ENCODE measurements at regions not wholly inside any gene's neighbourhood (a gene's known extent, or its start where the extent isn't known, plus 50 kb on each side); places are given as distances from the start of the nearest gene placed in this dataset.

DNA sequence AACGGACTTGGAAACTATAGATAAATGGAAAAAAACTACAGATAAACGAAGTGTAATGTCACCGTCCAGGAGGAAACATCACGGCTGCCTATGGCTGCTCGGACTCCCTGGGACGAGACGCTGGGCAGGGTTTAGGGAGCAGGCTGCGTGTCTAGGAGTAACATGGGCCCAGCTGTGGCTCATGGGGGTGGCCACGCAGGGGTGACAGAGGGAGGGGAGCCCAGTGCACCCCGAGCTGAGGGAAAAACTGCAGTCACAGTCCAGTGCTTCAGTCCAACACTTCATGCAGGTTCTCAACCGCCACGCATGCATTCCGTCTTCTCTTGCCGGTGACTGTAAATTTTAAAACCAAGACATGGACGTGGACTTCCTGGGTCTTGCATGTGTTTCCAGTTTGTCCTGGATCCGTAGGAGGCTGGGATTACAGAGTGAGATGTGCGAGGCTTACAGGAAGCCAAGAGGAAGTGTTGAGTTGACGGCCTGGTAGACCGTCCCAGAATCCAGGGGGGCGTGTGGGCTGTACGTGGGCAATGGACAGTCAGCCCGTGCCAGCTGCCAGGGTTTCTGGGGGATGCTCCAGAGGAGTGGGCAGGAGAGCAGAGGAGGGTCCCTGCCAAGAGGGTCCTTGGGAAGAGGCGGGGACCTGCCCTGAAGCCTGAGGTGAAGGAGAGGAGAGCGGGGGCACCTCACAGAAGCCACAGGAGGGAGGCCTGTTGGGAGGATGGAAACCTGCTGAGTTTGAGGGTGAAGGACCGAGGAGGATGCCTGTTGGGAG is 691.4 kb downstream of the BRD1 start:
- H3K27me3 ChIP-seq (ENCODE audit: control insufficient read depth in 1 of 2, insufficient read depth in 2 of 2, low read length in 2 of 2) = peaks cover 4 to 13% of the 10 kb centered on the region in 2 donors
- no peaks in the 10 kb centered on the region for H3K9me3 ChIP-seq (ENCODE audit: control insufficient read depth in 2 of 2, low read length in 2 of 2)
- no peaks in the 10 kb centered on the region for H3K4me1 ChIP-seq (ENCODE audit: control insufficient read depth, insufficient read depth, low read length)
- H3K27ac ChIP-seq (ENCODE audit: low read length) = no peak overlapping the region
- no peaks in the 10 kb centered on the region for H3K36me3 ChIP-seq (ENCODE audit: control insufficient read depth in 2 of 2, insufficient read depth in 2 of 2, low read length in 2 of 2)
- H3K4me3 ChIP-seq (ENCODE audit: low read length in 2 of 2) = no peak overlapping the region
- H3K9ac ChIP-seq (ENCODE audit: low read length in 2 of 2) = no peak overlapping the region

DNA sequence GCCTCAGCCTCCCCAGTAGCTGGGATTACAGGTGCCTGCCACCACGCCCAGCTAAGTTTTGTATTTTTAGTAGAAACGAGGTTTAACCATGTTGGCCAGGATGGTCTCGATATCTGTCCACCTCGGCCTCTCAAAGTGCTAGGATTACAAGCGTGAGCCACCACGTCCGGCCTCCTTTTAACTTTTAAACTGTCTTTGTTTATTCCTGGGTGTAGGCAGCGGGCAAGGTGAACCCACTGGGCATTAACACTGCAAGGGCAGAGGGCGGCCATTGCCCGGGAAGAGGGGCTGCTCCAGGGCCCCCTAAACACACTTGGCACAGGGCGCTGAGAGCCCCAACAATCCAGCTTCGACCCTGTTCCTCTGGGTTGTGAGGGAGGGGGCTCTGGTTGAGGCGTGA is 693.6 kb downstream of the BRD1 start:
- Histone ChIP-seq H3K27me3 (ENCODE audit: control insufficient read depth in 1 of 2, insufficient read depth in 2 of 2, low read length in 2 of 2) (peaks cover 4 to 8% of the 10 kb centered on the region in 2 donors), H3K4me3 (ENCODE audit: low read length in 2 of 2) (no peak overlapping the region), H3K36me3 (ENCODE audit: control insufficient read depth in 2 of 2, insufficient read depth in 2 of 2, low read length in 2 of 2) (no peaks in the 10 kb centered on the region), H3K27ac (ENCODE audit: low read length) (no peak overlapping the region), H3K4me1 (ENCODE audit: control insufficient read depth, insufficient read depth, low read length) (no peaks in the 10 kb centered on the region), H3K9me3 (ENCODE audit: control insufficient read depth in 2 of 2, low read length in 2 of 2) (no peaks in the 10 kb centered on the region), H3K9ac (ENCODE audit: low read length in 2 of 2) (no peak overlapping the region)

DNA sequence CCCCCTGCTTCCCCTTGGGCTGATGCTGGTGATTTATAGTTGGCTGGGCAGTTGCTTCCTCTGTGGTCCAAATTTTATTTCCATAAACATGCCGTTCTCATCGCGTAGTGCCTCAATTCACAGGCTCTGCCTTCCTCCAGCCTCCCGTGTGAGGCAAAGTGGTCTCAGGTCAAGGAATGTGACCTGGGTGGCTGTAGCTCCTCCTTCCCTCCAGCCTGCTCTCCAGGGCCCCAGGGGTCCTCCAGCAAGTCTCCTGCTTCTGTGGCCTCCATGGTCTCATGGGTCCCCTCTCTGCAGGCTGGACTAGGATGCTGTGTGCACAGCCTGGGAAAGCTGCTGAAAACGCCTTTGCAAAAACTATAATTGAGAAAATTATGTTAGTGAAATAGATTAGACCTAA is 694.1 kb downstream of the BRD1 start:
- Histone ChIP-seq H3K27me3 (ENCODE audit: control insufficient read depth in 1 of 2, insufficient read depth in 2 of 2, low read length in 2 of 2) (peaks cover 4 to 11% of the 10 kb centered on the region in 2 donors), H3K36me3 (ENCODE audit: control insufficient read depth in 2 of 2, insufficient read depth in 2 of 2, low read length in 2 of 2) (no peaks in the 10 kb centered on the region), H3K9ac (ENCODE audit: low read length in 2 of 2) (no peak overlapping the region), H3K4me1 (ENCODE audit: control insufficient read depth, insufficient read depth, low read length) (no peaks in the 10 kb centered on the region), H3K27ac (ENCODE audit: low read length) (no peak overlapping the region), H3K9me3 (ENCODE audit: control insufficient read depth in 2 of 2, low read length in 2 of 2) (no peaks in the 10 kb centered on the region), H3K4me3 (ENCODE audit: low read length in 2 of 2) (no peak overlapping the region)

DNA sequence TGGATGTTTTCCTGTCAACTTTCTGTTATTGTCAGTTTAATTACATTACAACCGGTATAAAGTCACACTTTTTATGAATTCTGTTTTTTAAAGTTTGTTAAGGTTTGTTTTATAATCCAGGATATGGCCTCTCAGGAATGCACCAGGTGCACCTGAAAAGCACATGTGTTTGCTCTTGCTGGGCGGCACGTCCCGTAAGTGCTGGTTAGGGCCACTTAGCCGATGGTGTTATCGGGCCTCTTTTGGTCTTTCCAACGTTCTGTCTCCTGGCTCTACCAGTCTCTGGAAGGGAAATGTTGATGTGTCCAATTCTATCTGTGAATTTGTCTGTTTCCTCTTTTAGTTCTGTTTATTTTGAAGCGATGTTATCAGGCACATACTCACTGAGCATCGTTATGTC is 695.7 kb downstream of the BRD1 start:
- no peaks in the 10 kb centered on the region for H3K4me1 ChIP-seq (ENCODE audit: control insufficient read depth, insufficient read depth, low read length)
- no peaks in the 10 kb centered on the region for H3K9me3 ChIP-seq (ENCODE audit: control insufficient read depth in 2 of 2, low read length in 2 of 2)
- H3K27ac ChIP-seq (ENCODE audit: low read length) = no peak overlapping the region
- no peak overlapping the region for H3K4me3 ChIP-seq (ENCODE audit: low read length in 2 of 2)
- H3K27me3 ChIP-seq (ENCODE audit: control insufficient read depth in 1 of 2, insufficient read depth in 2 of 2, low read length in 2 of 2) = peaks cover 4 to 11% of the 10 kb centered on the region in 2 donors
- H3K9ac ChIP-seq (ENCODE audit: low read length in 2 of 2) = no peak overlapping the region
- H3K36me3 ChIP-seq (ENCODE audit: control insufficient read depth in 2 of 2, insufficient read depth in 2 of 2, low read length in 2 of 2) = no peaks in the 10 kb centered on the region

DNA sequence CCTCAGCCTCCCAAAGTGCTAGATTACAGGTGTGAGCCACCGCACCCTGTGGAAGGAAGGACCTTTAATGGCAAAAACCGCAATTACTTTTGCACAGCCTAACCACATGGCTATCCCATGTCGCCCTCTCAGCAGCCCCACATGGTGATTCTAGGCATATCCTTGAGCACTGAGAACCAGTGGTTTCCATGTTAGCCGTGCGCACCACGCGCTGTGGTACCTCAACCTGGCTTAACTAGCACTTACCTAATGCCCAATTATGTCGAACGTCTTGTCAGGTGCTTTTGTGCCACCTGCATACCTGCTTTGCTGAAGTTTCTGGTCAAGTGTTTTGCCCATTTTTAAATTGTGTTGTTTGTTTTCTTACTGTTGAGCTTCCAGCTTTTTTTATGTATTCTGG is 697.9 kb downstream of the BRD1 start:
- Histone ChIP-seq H3K4me1 (ENCODE audit: control insufficient read depth, insufficient read depth, low read length) (no peaks in the 10 kb centered on the region), H3K36me3 (ENCODE audit: control insufficient read depth in 2 of 2, insufficient read depth in 2 of 2, low read length in 2 of 2) (no peaks in the 10 kb centered on the region), H3K27me3 (ENCODE audit: control insufficient read depth in 1 of 2, insufficient read depth in 2 of 2, low read length in 2 of 2) (peaks cover 4 to 8% of the 10 kb centered on the region in 2 donors), H3K9me3 (ENCODE audit: control insufficient read depth in 2 of 2, low read length in 2 of 2) (no peaks in the 10 kb centered on the region), H3K9ac (ENCODE audit: low read length in 2 of 2) (no peak overlapping the region), H3K27ac (ENCODE audit: low read length) (no peak overlapping the region), H3K4me3 (ENCODE audit: low read length in 2 of 2) (no peak overlapping the region)

DNA sequence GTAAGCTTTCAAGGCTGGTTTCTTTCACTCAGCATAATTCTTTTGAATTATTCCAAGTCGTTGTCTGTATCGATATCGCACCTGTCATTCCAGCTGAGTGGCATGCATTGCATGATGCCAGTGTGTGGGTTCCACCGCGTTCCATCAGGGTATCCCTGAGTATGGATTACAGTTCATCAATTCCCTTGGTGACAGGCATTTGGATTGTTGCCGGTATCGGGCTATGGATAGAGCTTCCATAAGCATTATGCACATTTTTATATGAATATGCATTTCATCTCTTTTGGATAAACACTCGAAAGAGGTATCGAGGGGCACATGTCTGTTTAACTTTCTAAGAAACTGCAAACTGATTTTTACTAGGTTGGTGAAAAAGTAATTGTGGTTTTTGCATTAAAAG is 698.8 kb downstream of the BRD1 start:
- Histone ChIP-seq H3K9ac (ENCODE audit: low read length in 2 of 2) (no peak overlapping the region), H3K9me3 (ENCODE audit: control insufficient read depth in 2 of 2, low read length in 2 of 2) (no peaks in the 10 kb centered on the region), H3K4me3 (ENCODE audit: low read length in 2 of 2) (no peak overlapping the region), H3K4me1 (ENCODE audit: control insufficient read depth, insufficient read depth, low read length) (no peaks in the 10 kb centered on the region), H3K27me3 (ENCODE audit: control insufficient read depth in 1 of 2, insufficient read depth in 2 of 2, low read length in 2 of 2) (peaks cover 4 to 6% of the 10 kb centered on the region in 2 donors), H3K36me3 (ENCODE audit: control insufficient read depth in 2 of 2, insufficient read depth in 2 of 2, low read length in 2 of 2) (no peaks in the 10 kb centered on the region), H3K27ac (ENCODE audit: low read length) (no peak overlapping the region)

DNA sequence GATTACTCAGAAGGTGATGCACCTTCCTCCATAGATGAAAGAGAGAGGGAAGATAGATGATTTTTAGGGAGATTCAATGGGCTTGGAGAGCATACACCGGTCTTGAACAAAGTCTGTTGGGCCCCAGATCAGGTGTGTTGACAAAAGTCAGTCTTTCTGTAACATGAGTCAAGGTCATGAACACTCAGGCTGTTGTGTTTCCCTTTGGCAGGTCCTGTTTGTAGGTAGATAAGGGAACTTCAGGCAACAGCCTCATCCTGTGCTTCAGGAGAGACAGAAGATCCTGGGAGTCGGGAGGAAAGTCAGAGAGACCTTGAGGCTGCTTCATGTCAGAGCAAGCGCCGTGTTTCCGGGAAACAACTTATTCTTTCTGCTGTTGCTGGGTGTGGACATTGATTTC is 703.1 kb downstream of the BRD1 start:
- Histone ChIP-seq H3K9me3 (ENCODE audit: control insufficient read depth in 2 of 2, low read length in 2 of 2) (no peaks in the 10 kb centered on the region), H3K27ac (ENCODE audit: low read length) (no peak overlapping the region), H3K27me3 (ENCODE audit: control insufficient read depth in 1 of 2, insufficient read depth in 2 of 2, low read length in 2 of 2) (peaks cover 0 to 6% of the 10 kb centered on the region in 2 donors), H3K9ac (ENCODE audit: low read length in 2 of 2) (no peak overlapping the region), H3K36me3 (ENCODE audit: control insufficient read depth in 2 of 2, insufficient read depth in 2 of 2, low read length in 2 of 2) (no peaks in the 10 kb centered on the region), H3K4me3 (ENCODE audit: low read length in 2 of 2) (no peak overlapping the region), H3K4me1 (ENCODE audit: control insufficient read depth, insufficient read depth, low read length) (peaks cover 2% of the 10 kb centered on the region)

DNA sequence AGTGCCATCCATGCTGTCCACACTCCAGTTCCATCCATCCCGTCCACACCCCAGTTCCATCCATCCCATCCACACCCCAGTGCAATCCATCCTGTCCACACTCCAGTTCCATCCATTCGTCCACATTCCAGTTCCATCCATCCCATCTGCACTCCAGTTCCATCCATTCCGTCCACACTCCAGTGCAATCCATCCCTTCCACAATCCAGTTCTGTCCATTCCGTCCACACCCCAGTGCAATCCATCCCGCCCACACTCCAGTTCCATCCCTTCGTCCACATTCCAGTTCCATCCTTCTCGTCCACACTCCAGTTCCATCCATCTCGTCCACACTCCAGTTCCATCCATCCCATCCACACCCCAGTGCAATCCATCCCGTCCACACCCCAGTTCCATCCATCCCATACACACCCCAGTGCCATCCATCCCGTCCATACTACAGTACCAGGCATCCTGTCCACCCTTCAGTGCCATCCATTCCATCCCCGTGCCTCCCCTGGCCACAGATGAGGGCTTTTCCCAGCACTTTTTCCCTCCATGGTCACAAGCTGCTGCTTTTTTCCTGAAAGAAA is 704.0 kb downstream of the BRD1 start:
- peaks cover 0 to 5% of the 10 kb centered on the region in 2 donors for H3K27me3 ChIP-seq (ENCODE audit: control insufficient read depth in 1 of 2, insufficient read depth in 2 of 2, low read length in 2 of 2)
- no peak overlapping the region for H3K27ac ChIP-seq (ENCODE audit: low read length)
- peaks cover 2% of the 10 kb centered on the region for H3K4me1 ChIP-seq (ENCODE audit: control insufficient read depth, insufficient read depth, low read length)
- H3K9me3 ChIP-seq (ENCODE audit: control insufficient read depth in 2 of 2, low read length in 2 of 2) = no peaks in the 10 kb centered on the region
- H3K36me3 ChIP-seq (ENCODE audit: control insufficient read depth in 2 of 2, insufficient read depth in 2 of 2, low read length in 2 of 2) = no peaks in the 10 kb centered on the region
- no peak overlapping the region for H3K9ac ChIP-seq (ENCODE audit: low read length in 2 of 2)
- H3K4me3 ChIP-seq (ENCODE audit: low read length in 2 of 2) = no peak overlapping the region

DNA sequence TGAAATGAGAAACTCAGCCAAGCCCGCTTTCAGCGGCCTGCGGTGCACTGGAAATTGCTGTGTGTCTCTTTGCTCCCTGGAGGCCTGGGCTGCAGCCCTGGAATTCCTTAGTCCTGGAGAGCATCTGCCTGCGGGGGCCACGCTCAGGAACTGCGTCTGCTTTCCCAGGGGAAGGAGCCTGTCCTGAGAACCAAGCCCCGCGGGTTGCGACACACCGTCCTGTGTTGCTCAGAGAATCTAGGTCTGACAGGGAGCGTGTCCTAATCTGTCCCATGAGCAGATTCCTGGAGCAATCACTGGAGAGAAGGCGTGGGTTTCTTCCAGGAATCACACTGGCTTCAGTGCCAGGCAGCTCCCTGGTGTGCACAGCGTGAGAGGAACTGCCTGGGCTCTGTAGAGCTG is 708.1 kb downstream of the BRD1 start:
- H3K4me3 ChIP-seq (ENCODE audit: low read length in 2 of 2) = no peak overlapping the region
- H3K9me3 ChIP-seq (ENCODE audit: control insufficient read depth in 2 of 2, low read length in 2 of 2) = peaks cover under 1 to 3% of the 10 kb centered on the region in 2 donors
- no peak overlapping the region for H3K27ac ChIP-seq (ENCODE audit: low read length)
- no peak overlapping the region for H3K9ac ChIP-seq (ENCODE audit: low read length in 2 of 2)
- H3K27me3 ChIP-seq (ENCODE audit: control insufficient read depth in 1 of 2, insufficient read depth in 2 of 2, low read length in 2 of 2) = peaks cover 0 to 3% of the 10 kb centered on the region in 2 donors
- peaks cover 2% of the 10 kb centered on the region for H3K4me1 ChIP-seq (ENCODE audit: control insufficient read depth, insufficient read depth, low read length)
- no peaks in the 10 kb centered on the region for H3K36me3 ChIP-seq (ENCODE audit: control insufficient read depth in 2 of 2, insufficient read depth in 2 of 2, low read length in 2 of 2)

DNA sequence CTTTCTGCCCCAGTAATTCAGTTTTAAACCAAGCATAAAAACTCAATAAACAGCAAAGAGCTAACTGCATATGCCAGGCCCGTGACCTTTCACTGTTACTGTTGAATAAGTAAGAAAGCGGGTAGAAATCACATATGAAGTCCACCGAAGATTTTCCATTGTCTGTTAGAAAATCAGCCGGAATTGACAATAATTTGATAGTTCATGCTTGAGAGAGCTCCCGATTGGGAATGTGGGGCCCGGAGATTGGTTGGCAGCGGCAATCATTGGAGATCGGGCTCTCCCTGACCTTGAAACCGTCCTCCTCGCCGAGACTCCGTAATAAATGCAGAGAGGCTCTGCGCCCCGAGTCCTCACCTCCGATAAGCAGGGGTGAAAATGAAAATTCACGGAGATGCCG is 709.6 kb downstream of the BRD1 start:
- Histone ChIP-seq H3K27me3 (ENCODE audit: control insufficient read depth in 1 of 2, insufficient read depth in 2 of 2, low read length in 2 of 2) (peaks cover 0 to 2% of the 10 kb centered on the region in 2 donors), H3K36me3 (ENCODE audit: control insufficient read depth in 2 of 2, insufficient read depth in 2 of 2, low read length in 2 of 2) (no peaks in the 10 kb centered on the region), H3K9me3 (ENCODE audit: control insufficient read depth in 2 of 2, low read length in 2 of 2) (peaks cover 3 to 12% of the 10 kb centered on the region in 2 donors), H3K4me1 (ENCODE audit: control insufficient read depth, insufficient read depth, low read length) (peaks cover 2% of the 10 kb centered on the region), H3K27ac (ENCODE audit: low read length) (no peak overlapping the region), H3K9ac (ENCODE audit: low read length in 2 of 2) (no peak overlapping the region), H3K4me3 (ENCODE audit: low read length in 2 of 2) (no peak overlapping the region)

DNA sequence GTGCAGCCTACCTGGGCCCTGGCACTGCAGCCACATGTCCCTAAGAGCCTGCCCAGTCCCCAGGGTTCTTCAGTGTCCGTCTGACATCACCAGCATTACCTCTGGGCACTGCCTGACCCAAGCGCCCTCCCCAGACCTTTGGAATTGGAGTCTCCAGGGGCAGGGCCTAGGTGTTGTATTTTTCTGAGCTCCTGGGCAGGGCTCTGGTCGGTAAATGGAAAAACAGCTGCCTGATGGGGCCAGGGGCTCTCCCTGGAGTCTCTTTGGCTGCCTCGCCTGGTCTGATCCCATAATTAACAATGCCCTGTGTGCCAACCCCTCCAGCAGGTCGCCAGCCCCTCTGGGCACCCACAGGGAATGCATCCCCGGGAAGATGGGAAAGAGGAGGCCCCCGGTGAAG is 710.2 kb downstream of the BRD1 start:
- Histone ChIP-seq H3K4me3 (ENCODE audit: low read length in 2 of 2) (no peak overlapping the region), H3K9me3 (ENCODE audit: control insufficient read depth in 2 of 2, low read length in 2 of 2) (peaks cover 3 to 13% of the 10 kb centered on the region in 2 donors), H3K36me3 (ENCODE audit: control insufficient read depth in 2 of 2, insufficient read depth in 2 of 2, low read length in 2 of 2) (no peaks in the 10 kb centered on the region), H3K27me3 (ENCODE audit: control insufficient read depth in 1 of 2, insufficient read depth in 2 of 2, low read length in 2 of 2) (peaks cover 0 to 2% of the 10 kb centered on the region in 2 donors), H3K4me1 (ENCODE audit: control insufficient read depth, insufficient read depth, low read length) (peaks cover 2% of the 10 kb centered on the region), H3K27ac (ENCODE audit: low read length) (no peak overlapping the region), H3K9ac (ENCODE audit: low read length in 2 of 2) (no peak overlapping the region)

All from stomach smooth muscle (tissue), 2 donors.